HG02852 (cell line): ENCODE measurements at regions not wholly inside any gene's neighbourhood (a gene's known extent, or its start where the extent isn't known, plus 50 kb on each side); places are given as distances from the start of the nearest gene placed in this dataset.
"Not testable (repeated sequence)": the region's sequence is repeated elsewhere in the genome, so short reads cannot be mapped to it uniquely, and the experiment has no call there.

Experiments
- ATAC-seq: cut with Tn5 transposase; IDR thresholded peaks from one replicate; pipeline ENCODE4 v1.9.1; 2021; ENCODE audit warnings: mild to moderate bottlenecking, moderate library complexity; ENCODE audit not compliant: unreplicated experiment

DNA sequence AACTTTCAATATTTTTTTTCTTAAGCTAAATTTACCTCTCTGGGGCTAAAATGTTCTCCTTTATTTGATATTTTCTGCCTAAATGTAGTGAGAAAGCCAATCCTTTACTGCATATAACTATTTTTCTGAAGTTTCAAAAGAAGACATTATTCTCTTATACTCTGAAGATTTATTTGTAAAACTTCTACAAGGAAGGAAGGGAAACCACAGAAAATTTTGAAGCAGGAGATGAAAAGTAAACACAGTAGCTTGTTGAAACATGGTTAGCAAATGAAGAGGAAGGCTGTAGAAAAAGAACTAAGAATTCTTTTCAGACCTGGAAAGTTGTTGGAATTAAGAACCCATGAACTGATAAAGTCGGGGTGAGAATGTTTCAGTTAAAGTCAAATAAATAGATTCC lies 330.3 kb downstream of the HGF start:
- no peak for ATAC-seq

DNA sequence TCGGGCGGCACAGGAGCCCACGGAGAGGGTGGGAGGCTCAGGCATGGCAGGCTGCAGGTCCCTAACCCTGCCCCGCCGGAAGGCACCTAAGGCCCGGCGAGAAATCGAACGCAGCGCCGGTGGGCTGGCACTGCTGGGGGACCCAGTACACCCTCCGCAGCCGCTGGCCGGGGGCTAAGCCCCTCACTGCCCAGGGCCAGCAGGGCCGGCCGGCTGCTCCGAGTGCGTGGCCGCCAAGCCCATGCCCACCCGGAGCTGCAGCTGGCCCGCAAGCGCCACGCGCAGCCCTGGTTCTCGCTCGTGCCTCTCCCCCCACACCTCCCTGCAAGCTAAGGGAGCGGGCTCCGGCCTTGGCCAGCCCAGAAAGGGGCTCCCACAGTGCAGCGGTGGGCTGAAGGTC lies 332.7 kb downstream of the HGF start:
- ATAC-seq = not testable (repeated sequence)

DNA sequence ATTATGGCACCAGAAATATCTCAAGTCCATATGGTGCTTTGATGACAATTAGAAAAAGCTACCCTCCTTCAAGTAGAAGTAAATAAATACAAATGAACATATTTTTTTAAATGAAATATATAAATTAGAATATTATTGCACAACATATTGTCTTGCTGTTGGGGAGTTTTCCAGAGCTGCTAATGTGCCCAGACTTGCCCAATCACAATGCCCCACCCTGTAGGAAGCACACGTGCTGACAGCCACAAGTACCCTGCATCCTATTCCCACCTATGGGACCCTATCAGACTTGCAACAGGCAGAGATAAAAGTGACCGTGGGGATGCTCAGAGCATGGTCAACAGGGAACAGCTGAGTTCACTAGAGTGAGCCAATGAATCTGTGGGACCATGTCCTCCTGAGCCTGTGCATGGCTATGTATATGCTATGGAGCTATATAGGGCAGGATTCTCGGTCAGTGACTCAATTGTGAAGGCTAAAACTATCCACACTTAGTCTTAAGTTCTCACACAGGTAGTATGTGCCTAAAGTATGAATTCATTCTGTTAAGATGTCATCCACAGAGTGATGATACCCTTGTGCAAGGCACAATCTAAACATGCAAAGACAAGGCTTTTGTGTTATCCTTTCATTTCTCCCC lies 336.0 kb downstream of the HGF start:
- no peak for ATAC-seq

DNA sequence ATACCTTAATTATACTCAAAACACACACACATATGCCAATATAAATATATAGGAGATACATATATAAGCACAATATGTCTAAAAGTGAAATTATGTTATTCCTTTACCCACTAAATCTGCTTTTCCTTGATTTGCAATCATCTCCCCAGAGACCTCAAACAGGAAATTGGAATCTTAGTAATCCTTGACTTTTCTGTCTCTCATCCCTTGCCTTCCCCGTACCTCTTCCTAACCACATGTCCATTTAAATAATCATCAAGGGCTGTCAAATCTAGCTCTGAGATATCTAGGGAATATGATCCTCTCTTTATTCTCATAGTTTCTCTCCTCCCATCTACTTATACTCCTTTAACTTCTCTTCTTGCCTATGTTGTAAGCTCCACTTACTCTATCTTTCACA lies 336.6 kb downstream of the HGF start:
- no peak for ATAC-seq

DNA sequence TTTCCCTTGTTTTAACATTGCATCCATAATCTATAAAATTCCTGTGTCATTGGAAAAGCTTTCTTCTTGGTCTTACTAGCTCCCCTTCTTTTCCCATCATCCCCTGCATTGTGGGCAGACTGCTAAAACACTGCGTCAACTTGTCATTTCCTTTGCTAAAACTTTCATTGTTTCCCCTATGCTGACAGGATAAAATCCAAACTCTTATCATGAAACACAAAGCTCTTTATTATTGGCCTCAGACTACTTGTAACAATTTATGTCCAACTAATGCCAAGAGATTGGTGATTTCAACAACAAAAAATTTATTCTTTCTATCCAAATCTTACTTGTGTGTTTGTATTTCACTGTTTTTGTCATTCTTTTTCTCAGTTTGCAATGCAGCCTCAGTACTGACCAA lies 339.1 kb downstream of the HGF start:
- no peak for ATAC-seq

DNA sequence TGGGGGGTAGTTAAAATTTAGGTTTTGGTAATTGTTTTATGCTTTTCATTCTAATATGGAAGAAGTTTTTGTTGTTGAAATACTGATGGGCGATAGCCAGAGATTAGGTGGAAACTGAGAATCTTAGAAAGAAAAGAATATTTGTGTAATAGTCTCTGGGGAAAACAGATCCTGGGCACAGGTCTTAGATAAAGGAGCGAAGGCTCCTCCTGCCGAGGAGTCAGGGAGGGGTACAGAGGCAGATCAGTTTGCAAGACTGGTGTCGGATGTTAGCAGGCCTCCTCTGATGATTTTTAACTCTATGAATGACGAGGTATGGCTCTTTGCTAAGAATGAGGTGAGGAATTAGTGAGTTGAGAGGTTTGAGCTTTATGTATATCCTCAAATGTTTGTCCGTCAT lies 339.7 kb downstream of the HGF start:
- ATAC-seq = no peak

DNA sequence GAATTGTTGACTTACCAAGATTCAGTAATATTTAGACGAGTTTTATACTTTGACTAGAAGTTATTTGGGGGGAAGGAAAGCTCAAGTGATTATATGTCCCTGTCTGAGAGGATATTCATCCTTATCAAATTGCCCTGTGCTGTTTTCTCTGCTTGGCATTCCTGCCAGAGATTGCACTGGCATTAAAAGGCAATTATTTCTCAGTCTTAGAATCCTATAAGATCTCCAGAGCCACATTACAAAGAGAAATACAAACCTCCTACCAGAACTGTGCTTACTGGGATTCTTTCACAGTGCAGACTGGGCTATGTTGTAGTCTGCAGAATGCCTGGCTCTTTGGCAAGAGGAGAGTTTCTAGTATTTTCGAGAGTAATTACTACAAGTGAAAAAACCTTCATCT lies 342.4 kb downstream of the HGF start:
- no peak for ATAC-seq

DNA sequence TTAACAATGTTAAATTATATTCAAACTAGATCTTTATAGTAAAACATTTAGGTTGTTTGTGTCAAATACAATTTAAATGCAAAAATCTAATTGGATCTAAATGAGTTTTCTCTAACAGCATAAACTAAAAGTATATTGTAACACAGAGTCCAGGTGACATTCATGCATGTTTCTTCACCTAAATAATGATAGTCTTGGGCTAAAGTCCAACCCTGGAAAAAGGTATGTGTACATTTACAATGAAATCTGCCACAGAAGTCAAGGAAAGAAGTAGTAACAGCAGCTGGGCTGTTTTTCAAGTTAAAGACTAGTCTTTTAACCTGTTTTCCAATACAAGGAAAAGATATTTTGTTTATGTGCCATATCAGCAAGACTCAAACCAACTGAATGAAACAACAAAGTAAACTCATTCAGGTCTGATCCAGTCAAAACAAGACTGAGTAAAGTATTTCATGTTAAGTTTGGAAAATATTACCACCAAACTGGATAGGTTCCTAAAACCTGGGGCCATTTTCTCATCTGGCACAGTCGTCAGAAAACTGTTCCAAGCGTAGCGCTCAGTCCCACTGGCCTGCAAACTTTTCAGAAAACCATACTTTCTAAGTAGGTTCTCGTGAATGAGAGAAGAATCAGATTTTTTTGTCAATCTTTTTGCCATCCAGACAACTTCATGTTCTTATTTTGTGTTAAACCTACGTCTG lies 349.2 kb downstream of the HGF start:
- no peak for ATAC-seq

DNA sequence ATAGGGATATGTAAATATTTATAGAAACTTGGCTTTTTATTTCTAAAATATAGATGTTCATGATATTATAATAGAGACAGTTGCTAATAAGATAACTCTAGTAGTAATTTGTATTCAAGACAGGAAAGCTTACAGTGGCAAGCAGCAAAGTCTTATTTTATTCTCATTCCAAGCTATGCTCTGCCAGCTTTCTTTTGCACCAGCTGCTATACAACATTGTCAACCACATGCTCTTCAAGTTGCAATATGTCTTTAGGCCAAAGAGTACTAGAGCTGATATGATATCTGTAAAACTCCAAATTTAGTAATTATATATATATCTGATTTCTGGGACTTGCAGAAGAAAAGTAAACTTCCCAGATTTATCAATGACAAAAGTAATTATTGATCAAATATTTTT lies 350.1 kb downstream of the HGF start:
- ATAC-seq = no peak

DNA sequence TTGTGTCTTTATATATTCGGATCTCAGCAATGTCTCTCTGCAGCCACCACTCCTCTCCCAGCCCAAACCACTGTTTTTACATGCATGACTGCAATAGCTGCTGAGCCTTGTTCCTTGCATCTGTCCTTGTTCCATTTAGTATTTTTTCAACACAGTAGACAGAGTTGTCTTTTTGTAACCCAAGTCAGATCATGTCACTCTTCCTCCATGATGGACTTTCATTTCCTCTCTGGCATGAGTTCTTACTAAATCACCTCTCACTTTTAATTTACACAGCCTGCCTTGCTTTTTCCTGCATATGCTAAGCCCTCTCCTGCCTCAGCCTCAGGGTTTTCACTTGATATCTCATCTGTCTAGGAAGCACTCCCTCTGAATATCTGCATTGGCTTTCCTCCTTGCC lies 353.2 kb downstream of the HGF start:
- ATAC-seq = no peak

DNA sequence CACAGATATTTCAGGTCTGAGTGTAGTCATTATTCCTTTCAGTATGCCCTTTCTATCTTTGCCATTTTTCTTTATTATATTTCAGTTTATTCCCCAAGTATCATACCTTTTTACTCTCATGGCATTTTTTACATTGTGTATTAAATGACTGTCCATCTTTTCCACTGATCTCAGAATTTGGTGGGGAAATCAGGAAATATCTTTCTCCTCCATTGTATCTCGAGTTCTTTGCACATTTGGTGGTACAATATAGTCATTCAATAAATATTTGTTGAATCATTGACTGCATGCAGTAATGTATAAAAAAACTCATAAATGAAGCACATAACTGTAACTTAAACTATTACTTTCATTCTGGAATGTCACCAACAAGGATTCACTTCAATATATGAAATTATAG lies 354.7 kb downstream of the HGF start:
- no peak for ATAC-seq

DNA sequence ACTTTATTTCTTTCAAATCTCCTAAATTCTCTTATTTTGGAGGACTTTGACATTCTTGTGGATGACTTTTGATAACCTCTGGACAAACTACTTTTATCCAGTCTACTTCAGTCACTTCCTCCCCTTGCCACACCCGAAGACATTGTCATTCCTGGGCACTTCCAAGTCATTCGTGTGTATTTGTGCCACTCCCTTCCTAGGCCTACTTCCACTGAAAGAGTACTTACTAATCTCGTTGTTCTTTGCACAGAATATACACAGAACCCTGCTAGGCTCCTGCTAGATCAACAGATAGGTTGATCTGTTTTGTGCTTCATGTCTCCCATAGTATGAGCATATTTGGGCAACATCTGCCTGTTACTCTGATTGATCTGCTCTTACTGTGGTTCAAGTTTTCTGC lies 355.4 kb downstream of the HGF start:
- no peak for ATAC-seq

DNA sequence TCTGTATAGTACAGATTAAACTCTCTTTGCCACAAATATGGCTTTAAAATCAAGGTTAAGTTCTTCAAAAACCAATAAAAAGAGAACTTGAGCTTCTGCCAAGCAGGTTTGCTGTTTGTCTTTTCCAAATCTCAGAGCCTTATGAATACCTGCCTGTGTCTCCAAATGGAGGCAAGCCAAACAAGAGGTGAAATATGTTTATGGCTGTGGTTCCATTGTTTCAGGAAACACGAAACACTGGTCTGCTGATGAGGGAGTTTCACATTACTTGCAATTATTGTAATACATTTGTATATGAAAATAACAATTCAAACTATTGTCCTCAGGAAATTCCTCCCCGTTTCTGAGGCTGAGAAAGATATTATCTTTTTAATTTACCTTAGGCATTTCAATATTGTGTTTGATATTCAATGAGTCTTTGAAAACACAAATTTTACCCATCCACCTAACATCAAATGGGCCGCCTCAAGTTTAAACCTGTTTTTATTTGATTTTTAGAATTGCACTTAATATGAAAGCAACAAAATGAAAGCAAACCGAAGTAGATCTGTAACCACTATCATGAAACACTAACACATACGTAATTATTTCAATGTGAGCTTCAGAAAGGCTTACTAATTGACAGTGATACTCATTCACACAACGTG lies 359.3 kb downstream of the HGF start:
- ATAC-seq = no peak

DNA sequence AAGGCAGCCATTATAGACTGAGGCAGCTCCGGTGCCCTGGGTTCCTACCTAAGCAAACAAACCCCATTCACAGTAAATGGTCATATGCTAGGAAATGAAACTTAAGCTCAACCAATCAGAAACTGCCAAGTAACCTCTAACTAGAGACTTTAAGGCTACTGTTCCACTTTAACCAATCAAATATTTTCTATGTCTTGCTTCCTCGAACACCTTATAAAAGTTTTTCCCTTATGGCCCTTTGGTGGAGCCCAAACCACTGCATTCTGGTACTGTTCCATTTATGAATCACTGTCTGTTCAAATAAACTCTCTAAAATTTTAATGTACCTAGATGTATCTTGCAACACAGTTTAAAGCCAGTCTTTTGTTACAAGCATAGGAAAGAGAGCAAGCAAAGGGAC lies 361.1 kb downstream of the HGF start:
- no peak for ATAC-seq

DNA sequence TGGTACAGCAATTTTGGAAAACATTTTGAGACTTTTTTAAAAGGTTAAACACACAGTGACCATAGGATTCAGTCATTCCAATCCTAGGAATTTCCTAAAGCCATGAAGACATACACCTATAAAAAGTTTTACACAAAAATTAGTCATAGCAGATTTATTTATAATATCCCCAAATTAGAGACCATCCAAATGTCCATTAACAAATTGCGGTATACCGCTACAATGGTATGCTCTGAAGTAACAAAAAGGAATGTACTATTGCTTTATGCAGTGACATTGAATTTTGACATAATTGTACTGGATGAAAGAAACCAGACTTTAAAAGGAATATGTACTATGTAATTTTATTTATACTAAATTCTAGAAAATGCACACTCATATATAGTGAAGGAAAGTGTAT lies 362.8 kb downstream of the HGF start:
- ATAC-seq = no peak

DNA sequence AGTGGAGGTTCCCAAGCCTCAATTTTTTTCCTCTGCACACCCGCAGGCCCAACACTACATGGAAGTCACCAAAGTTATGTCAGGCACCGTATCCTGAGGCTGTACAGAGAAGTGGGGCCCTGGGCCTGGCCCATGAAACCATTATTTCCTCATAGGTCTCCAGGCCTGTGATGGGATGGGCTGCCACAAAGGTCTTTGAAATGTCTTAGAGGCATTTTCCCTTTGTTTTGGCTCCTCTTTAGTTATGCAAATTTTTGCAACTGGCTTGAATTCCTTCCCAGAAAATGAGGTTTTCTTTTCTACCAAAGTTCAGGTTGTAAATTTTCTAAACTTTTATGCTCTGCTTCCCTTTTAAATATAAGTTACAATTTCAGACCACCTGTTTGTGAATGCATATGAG lies 365.2 kb downstream of the HGF start:
- no peak for ATAC-seq

DNA sequence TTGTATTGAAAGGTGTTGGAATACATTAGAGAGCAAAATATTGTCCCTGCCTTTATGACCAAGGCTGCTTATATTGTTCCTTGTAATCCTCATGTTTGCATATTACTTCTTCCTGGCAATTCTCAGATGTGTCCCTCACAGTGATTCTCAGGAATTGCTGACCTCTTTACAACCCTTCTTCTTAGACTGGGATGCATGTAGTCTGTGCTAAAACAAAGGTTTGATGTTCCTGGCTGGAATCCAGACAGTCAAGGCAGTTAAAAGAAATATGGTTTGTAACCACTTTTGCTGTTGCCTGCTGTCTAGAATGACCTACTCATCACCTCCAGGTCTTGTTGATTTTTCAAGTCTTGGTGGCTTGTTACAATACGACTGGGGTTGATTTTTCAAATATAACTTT lies 367.6 kb downstream of the HGF start:
- no peak for ATAC-seq

DNA sequence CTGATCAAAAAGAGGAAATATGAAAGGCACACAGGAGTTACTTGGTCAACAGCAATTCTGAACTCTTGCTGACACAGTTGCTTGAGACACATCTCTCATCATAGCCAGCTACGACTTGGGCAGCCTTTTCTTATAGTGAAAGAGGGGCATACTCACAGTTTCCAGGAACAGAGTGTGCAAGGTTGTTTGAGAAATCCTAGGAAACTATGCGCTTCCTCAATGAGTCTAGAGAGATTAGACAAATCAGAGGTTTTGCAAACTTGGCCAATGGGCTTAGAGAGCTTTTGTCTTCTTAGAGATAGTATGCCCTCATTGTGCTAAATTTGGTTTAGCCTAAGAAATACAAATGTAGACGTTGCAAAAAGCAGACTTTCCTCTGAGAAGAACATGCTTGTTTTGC lies 370.4 kb downstream of the HGF start:
- no peak for ATAC-seq

DNA sequence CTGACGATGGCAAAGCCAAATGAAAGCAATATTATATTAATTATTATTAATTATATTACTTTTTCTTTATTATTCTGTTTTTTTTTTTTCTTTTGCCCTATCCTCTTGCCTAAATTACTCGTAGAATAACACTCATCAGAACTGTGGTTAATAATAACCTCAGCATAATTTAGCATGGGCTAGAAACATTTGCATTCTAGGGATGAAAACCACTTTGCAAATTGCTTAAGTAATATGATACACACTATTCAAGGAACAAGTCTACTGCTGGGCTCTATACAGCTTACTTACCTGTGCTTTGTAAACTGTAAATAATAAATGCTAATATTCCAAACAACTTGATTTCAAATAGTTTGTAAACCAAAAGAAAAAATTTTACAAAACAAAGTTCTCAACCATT lies 375.8 kb downstream of the HGF start:
- ATAC-seq = no peak

DNA sequence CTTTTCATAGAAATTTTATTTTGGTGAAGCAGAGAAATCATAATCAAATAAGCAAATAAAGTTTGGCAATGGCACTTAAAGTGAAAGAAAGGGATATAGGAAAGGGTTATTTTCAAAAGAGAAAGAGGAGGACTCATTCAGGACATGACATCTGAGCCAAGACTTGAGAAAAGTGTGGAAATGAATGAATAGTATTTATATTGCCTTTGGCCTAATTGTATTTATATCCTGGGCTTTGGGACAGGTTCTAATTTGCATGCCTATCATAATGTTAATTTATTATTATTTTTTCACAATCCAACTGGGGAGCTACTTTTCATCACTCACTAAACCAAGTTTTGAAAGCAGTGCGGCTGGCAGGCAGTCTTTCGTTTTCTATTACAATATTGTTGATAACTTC lies 376.8 kb downstream of the HGF start:
- no peak for ATAC-seq

DNA sequence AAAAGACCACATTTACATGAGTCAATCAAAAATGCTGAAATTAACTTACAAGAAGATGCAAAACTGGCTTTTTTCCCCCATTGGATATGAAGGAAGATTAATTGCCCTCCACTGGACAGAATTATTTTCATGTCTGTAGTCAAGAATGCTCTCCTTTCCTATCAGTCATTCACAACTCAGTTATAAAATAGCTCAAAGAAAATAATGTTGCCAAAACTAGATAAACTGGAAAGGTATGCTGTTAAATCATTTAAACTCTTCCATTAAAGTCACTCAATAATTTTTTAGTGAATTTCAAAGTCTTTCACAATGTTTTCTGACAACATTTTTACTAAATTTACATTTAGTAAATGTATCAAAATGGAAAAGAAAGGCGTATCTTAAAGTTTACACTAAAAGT lies 384.5 kb downstream of the HGF start:
- no peak for ATAC-seq

DNA sequence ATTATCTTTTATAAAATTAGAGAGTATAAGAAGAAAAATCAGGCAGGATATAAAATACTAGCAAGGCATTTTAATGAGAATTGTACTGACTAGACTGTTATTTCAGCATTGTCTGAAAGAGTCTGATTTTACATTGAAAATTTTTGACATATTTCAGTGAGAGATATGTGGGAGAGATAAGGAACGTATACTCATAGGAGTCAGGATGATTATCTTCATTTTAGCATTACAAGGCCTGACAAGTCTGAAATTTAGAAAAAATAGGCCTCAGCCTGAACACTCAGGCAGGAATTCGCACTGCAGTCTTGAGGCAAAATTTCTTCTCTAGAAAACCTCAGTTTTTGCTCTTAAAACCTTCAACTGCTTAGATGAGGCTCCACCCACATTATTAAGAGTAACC lies 386.0 kb downstream of the HGF start:
- ATAC-seq = no peak

DNA sequence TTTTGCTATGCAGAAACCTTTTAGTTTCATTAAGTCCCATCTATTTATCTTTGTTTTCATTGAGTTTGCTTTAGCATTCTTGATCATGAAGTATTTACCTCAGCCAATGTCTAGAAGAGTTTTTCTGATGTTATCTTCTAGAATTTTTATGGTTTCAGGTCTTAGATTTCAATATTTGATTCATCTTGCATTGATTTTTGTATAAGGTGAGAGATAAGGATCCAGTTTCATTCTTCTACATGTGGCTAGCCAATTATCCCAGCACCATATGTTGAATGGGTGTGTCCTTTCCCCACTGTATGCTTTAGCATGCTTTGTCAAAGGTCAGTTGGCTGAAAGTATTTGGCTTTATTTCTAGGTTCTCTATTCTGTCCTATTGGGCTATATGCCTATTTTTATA lies 395.2 kb downstream of the HGF start:
- not testable (repeated sequence) for ATAC-seq
